Endothelial cell of umbilical vein (primary cell): ENCODE measurements at regions not wholly inside any gene's neighbourhood (a gene's known extent, or its start where the extent isn't known, plus 50 kb on each side); places are given as distances from the start of the nearest gene placed in this dataset.

Source experiments
- CTCF ChIP-seq, 2 donors: IDR thresholded peaks; 1 replicate in 1 of 2; 2 replicates in 1 of 2; pipeline ENCODE4 v1.5.1; 2011; ENCODE audit warnings: low read length in 2 of 2, mild to moderate bottlenecking in 2 of 2, moderate library complexity in 2 of 2, control low read depth in 1 of 2, inconsistent platforms in 1 of 2, low read depth in 1 of 2; ENCODE audit not compliant: insufficient read depth in 1 of 2; ENCODE audit errors: extremely low read depth in 1 of 2
- JUN ChIP-seq: IDR thresholded peaks from 2 replicates; pipeline ENCODE4 v1.6.1; 2011; ENCODE audit warnings: borderline replicate concordance, low read depth; ENCODE audit not compliant: insufficient read length, insufficient read depth
- POLR2A ChIP-seq: IDR thresholded peaks from 2 replicates; pipeline ENCODE4 v1.6.1; 2012; ENCODE audit warnings: low read depth, mild to moderate bottlenecking, control low read depth, low read length
- POLR2AphosphoS5 ChIP-seq: IDR thresholded peaks from 2 replicates; pipeline ENCODE4 v1.6.1; 2012; ENCODE audit warnings: low read depth, mild to moderate bottlenecking, control low read depth, low read length, moderate library complexity; ENCODE audit not compliant: insufficient read depth
- TF ChIP-seq, protein P1 (sequence below): IDR thresholded peaks from 2 replicates; pipeline ENCODE4 v1.6.1; 2011; ENCODE audit not compliant: insufficient read depth, insufficient read length

DNA sequence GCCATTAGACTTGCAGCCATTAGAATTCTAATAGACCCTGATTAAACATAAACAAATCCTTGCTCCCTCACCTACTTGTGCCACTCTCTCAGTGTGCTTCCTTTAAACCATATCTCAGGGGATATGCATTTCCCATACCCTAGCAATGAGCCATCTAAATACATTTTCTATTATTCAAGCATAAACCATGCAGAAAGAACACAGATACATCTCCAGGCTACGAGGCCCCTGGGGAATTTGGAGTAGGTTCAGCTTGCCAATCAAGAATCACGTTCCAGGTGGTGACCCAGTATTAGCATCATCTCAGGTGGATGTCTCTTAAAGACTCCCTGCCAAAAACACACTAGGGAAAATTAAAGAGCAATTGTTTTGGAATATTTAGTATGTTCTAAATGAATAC lies 93.0 kb upstream of the CCL21 start:
- TF ChIP-seq CTCF (IDR thresholded peaks at IDR 0.05; ENCODE audit: extremely low read depth in 1 of 2, insufficient read depth in 1 of 2, low read depth in 1 of 2, low read length in 2 of 2) (no peak), POLR2AphosphoS5 (no peak), POLR2A (no peak), JUN (no peak)
- TF ChIP-seq, protein P1, sequence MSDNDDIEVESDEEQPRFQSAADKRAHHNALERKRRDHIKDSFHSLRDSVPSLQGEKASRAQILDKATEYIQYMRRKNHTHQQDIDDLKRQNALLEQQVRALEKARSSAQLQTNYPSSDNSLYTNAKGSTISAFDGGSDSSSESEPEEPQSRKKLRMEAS = no peak
